A172 (cell line): ENCODE measurements at regions not wholly inside any gene's neighbourhood (a gene's known extent, or its start where the extent isn't known, plus 50 kb on each side); places are given as distances from the start of the nearest gene placed in this dataset.

Source experiments
- DNase-seq: peaks from one replicate; pipeline ENCODE4 v3.0.0-alpha.2; 2015; ENCODE audit warnings: low spot score

GRCh38 chrX:42096265-42096920 lies 173.0 kb upstream of the CASK start:
- peak; percentile 87 for DNase-seq

DNA sequence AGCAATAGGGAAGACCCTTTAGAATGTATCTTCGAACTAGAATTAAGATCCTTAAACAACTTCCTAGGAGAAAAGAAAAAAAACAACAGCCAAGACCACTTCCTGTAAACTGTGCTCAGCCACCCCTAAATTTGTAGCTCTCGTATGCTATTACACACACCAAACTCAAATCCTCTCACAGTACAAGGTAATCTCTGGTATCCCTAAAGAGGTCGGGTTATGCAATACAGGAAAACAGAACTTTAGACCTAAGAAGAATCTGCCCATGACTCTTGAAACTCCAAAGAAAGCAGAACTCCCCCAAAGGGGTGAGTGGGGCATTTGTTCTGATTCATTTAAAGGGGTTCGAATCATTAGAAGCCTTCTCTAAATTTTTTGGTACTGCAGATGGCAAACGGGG lies 170.9 kb upstream of the CASK start:
- DNase-seq: no peak

DNA sequence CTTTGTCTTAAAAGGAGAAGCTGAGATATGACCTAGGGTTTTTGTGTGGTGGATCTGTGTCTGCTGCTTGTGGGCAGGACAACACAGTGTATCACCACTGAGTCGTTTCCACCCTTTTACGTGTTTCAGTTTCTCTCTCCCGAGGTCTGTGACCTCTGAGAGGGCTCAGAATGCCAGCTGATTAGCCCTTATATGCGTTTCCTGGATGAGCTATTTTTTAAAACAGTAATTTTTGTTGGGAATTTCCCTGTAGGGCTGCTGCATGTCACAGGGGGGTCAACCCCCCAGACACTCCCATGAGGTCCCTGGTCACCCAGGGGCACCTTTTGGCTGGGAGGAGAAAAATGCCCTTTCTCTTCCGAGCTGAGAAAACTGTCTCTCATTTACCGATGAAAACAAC lies 170.4 kb upstream of the CASK start:
- peak; percentile 11 for DNase-seq

DNA sequence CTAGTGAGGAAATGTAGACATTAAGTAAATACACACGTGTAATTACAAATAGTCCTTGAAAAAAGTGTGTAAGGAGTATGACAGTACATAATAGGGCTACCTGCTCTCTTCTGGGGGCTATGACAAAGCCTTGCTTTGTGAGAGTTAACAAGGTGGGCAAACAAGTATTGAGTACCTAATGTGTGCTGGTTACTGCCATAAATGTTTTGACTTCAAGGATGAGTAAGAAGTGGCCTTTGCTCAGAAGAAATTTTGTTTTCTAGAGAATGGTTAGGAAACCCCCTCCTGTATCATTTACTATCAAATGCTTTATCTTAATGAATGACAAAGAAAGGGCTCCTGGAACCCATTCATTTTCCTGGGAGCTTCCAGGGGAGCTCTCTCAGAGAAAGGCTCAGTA lies 167.0 kb upstream of the CASK start:
- DNase-seq: no peak

- DNase-seq: no peak
Measured at GRCh38 chrX:42089031-42089430, 165.7 kb upstream of the CASK start.

DNA sequence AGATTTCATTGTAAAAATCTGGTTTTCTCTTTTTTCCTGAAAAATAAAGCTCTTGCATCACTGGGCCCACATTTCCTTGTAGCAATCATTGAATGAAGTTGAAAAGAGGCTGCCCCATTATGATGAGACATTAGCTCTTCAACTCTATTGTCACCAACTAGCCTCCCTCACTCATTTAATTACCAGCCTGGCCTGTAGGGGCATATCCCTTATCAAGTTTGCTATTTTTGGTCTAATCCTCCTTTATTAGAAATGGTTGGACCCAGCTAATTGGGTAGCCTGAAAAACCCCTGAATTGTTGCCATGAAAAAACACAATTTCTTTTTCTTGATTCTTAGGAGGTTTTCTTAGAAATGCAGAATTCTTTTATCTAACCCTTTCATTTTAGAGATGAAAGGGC lies 164.6 kb upstream of the CASK start:
- no peak for DNase-seq

DNA sequence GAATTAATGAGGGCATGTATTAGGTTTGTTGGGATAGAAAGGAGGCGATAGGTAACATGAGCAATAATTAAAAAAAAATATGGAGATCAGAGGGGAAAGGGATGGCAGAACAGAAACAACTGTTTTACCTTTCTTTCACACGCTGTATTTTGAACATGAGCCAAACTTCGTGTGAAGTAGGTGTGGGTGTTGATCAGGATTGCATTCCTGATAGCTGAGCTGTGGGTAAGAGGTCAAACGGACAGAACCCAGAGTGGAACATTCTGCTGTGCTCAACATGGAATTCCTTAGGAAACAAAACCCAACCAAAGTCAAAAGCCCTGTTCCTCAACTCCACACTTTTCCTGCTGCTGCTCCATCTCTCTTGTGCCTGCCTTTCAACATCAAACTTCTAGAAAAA lies 162.5 kb upstream of the CASK start:
- DNase-seq: no peak

DNA sequence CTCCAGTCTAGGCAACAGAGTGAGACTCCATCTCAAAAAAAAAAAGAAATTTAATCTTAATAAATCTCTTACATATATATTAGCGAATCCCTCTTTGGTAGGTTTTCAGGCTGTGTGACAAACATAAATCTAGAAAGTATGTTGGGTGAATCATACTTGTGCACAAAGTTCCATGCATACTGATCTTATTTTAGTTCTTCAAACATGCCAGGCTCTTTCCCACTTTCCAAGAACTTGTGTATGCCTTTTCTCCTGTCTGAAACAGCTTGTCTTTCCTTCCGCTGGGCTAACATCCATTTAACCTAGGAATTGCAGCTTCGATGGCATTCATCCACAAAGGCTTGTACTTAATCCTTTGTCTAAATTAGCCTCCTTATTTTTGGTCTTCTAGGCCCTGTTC lies 156.6 kb upstream of the CASK start:
- no peak for DNase-seq

- no peak for DNase-seq
Measured at GRCh38 chrX:42077675-42078074, 154.3 kb upstream of the CASK start.

GRCh38 chrX:42075032-42075431 lies 151.7 kb upstream of the CASK start:
- no peak for DNase-seq

DNA sequence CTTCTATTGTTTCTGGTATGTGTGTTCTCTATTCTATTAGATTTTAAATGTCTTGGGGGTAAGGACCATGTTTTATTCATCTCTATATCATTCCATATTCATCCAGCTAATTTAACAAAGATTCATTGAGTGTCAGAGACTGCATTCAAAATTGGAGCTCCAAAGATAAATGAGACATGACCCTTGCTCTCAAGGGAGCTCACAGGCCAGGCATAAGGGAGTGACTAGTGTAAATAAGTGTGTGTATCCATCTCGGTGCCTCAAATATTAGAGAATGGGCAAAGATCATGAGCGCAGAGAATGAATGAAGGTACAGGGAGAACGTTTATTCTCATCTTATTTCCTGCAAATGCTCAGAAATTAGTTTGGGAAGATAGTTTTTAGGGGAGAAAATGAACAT lies 150.1 kb upstream of the CASK start:
- no peak for DNase-seq

DNA sequence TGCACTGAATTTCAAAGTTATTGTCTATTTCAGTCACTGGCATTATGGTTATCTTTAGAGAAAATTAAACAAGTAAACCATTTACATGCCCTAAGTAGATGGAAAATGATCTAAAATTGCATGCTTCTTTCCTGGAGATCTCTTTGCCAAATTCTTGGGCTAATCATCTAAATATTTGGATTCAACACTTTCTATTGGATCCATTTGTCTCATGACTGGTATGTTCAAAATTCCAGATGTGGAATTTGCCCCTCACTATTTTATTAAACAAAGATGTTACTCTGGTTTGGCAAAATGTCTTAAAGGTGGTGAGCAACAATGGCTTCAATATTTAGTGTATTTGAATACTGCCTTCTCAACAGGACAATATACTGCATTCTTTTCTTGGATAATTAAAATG lies 147.5 kb upstream of the CASK start:
- no peak for DNase-seq

DNA sequence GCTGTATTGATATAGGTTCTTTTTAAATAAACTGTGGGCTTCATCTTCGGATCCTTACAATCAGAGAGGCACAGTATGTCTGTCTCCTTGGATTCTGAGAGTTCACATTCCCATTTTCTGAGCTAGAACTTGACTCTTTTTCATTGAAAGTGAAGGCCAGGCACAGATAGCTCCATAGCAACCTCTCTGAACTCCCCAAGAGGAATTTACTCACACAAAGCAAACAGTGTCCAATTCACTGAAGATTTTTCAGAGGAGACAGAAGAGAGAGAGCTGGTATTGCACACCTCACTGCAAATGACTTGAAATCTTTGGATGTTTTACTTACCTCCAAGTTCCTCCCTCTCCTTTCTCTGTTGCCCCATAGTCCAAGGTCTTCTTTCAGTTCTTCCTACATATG lies 130.9 kb upstream of the CASK start:
- DNase-seq: no peak

DNA sequence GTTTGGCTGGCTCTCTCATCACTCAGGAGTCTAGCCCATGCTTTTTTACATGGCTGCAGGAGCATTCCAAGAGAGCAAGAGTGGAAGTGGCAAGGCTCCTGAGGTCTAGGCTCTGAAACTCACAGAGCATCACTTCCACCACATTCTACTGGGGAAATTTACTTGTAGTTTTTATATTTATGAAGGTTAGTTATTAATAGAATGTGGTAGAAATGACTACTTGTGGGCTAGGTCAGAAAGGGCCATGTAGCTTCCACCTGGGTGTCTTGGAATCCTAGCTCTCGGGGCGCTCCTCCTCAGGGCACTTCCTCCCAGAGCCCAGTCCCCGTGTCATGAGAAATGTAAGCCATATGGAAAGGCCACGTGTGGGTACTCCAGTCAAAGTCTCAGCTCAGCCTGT lies 127.0 kb upstream of the CASK start:
- DNase-seq: no peak

DNA sequence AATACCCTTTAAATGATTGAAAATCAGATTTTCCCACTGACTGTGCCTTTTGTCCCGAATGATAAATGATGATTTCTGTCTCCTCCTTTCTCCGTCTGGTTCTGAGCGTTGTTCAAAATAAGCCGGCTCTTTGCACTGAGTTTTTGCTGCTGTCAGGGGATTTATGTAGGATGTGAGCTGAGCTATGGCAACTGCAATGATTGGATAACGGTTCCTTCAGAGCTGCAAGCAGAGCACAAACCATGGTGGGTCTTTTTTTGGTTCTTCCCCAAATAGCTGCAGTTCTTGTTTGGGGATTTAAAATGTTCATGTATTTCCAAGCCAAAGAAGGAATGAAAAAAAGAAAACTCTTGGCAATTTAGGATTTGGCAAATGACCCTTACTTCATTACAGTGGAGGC lies 124.5 kb upstream of the CASK start:
- no peak for DNase-seq

GRCh38 chrX:42028109-42028508 lies 104.8 kb upstream of the CASK start:
- DNase-seq: no peak

DNA sequence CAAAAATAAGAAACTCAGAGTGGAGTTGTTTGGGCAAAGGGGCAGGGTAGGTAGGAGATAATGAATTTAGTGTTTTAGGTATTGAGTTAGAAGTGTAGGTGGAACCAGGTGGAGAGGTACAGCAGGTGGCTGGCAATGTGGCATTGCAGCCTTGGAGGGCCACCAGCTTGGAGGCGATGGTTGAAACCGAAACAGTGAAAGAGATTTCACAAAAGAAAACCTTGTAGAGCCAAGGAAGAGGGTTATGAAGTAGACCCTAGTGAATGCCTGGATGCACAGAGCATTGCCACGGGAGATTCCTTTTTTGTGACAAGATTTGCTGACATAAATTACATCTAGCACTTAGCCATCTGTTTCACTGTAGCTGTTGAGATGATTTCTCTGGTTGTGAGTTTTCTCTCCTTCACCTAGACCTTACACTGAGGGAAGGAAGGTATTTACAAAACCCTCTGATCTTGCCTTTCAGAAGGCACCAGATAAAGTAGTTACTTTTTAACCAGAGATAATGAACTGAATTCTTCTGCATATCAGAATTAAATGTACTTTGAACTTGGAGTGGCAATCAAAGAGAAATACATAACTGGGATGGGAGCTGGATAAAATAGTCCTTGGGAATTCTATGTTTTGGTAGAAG lies 104.1 kb upstream of the CASK start:
- no peak for DNase-seq

GRCh38 chrX:42025861-42026260 lies 102.5 kb upstream of the CASK start:
- DNase-seq: no peak

DNA sequence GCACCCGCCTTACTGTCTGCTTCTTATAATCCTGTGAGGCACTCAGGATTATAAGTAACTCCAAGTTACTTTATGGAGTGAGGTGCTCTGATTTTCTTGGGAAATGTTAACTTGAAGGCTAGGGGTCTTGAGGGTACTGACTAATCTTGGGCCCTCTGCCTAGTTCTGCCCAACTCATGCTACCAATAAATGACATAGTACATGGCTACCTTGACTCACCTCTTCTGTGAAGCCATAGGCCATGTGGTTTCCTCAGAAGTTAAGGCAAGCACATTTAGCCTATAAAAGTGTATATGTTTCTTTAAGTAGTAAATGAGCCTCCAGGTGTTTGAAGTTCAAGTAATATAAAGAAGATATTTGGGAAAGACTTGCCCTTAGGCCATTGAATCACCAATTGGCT lies 99.8 kb upstream of the CASK start:
- no peak for DNase-seq

DNA sequence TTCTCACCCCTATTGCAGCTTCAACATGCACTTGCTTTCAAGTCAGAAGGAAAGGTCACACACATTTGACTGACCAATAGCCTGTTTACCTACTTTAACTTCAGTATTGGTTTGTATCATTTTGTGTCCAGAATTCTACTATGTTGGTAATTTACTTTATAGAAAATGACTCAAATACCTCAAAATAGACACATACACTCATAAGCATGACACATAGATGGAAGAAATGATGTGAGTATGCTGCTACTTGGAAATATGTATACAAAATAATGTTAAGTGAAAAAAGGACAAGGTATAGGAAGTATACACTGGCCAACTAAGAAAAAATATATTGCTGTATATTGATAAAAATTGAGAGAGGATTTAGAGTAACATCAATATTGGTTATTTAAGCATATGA lies 98.8 kb upstream of the CASK start:
- no peak for DNase-seq

- DNase-seq: no peak
Measured at GRCh38 chrX:42021058-42021457, 97.7 kb upstream of the CASK start.

DNA sequence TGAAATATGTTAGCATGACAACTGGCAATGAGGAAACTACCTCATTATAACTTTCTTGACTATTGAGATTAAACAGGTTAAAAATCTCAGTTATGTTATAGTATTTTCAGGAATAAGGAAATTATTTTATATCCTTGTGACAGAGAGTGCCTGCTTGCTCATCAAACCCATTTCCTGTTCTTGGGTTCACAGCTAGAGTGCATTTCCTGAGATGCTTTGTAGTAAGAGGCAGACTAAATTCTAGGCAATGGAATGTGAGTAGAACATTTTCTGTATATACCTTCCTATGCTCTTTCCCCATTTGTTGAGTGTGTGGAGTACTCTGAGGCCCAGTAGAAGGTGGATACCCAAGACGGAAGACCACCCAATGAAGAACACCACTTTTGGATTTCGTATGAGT lies 96.9 kb upstream of the CASK start:
- no peak for DNase-seq

DNA sequence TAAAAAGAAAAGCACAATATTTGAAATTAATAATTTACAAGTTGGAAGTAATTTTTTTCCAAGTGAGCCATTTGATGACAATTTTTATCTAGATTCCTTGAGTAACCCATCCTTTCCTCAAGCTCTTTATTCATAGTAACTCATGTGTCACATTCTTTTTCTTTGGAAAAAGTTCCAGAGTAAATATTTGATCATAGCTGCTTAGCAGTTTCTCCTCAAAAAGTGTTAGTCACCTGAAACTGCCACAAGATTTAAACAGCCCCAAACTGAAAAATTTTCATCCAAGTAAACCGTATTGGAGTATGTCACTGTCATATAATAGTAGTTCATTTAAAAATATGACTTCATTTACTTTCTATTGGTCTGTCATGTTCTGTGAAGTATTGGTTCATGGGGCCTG lies 94.6 kb upstream of the CASK start:
- no peak for DNase-seq

DNA sequence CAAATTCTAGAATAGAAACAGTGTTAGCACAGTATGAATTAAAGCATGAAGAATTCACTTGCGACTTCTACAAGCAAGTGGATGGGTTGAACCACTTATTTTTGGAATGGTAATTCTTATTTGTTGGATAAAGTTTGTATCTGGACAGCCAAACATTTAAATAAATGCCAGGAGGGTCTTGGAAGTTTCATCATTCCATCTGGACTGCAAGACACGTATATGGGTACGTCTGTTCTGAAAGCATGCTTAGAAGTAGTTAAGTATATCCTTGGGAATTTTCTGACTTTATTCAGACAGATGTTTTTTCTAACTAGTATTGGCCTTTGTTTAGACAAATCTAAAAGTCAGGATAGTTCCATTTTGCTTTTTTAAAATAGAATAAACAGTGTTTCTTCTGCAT lies 77.5 kb upstream of the CASK start:
- DNase-seq: no peak
